ENCODE measurements at regions not wholly inside any gene's neighbourhood (a gene's known extent, or its start where the extent isn't known, plus 50 kb on each side); places are given as distances from the start of the nearest gene placed in this dataset.

DNA sequence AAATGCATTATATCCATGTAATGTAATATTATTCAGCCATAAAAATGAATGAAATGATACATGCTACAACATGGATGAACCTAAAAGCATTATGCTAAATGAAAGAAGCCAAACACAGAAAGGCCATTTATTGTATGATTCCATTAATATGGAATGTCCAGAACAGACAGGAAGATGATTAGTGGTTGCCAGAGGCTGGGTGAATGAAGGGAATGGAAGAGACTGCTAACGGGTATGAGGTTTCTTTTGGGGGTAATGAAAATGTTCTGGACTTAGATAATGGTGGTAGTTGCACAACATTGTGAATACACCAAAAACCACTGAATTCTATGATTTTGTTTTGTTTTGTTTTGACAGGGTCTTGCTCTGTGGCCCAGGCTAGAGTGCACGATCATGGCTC lies 61.6 kb upstream of the MAP4 start (continued):
- TF ChIP-seq RFX5 (IDR thresholded peaks at IDR 0.05; ENCODE audit: borderline replicate concordance, low read depth, low read length) (no peak), CHD7 (IDR thresholded peaks at IDR 0.05; ENCODE audit: insufficient replicate concordance, low read length) (no peak), RAD21 (IDR thresholded peaks at IDR 0.05 in 1 of 2, conservative IDR thresholded peaks at IDR 0.05 in 1 of 2; ENCODE audit: low read depth in 2 of 2, low read length in 2 of 2) (no peak), CTBP2 (IDR thresholded peaks at IDR 0.05; ENCODE audit: borderline replicate concordance, insufficient read depth, insufficient read length, low read length) (no peak), MAFK (IDR thresholded peaks at IDR 0.05; ENCODE audit: low read depth, low read length) (no peak), GABPA (IDR thresholded peaks at IDR 0.05; ENCODE audit: borderline replicate concordance, insufficient read depth, low read length) (no peak)
